Brain pericyte (primary cell): ENCODE measurements at regions not wholly inside any gene's neighbourhood (a gene's known extent, or its start where the extent isn't known, plus 50 kb on each side); places are given as distances from the start of the nearest gene placed in this dataset.
A peak's percentile ranks its signal among the peaks of the same experiment; 100 is the strongest.
"Not testable (repeated sequence)": the region's sequence is repeated elsewhere in the genome, so short reads cannot be mapped to it uniquely, and the experiment has no call there.

Experiments
- DNase-seq: peaks from one replicate; pipeline ENCODE4 v3.0.0-alpha.2; 2012; ENCODE audit warnings: low read depth, low spot score

- no peak for DNase-seq
Measured at GRCh38 chr1:102661481-102661880, 446.8 kb downstream of the COL11A1 start.

- DNase-seq, result not testable (repeated sequence)
Measured at GRCh38 chr1:102659876-102660483, 448.3 kb downstream of the COL11A1 start.

GRCh38 chr1:102655034-102655433 is 453.3 kb downstream of the COL11A1 start:
- DNase-seq, result no peak

- no peak for DNase-seq
Measured at GRCh38 chr1:102640872-102641271, 467.4 kb downstream of the COL11A1 start.

- no peak for DNase-seq
Measured at GRCh38 chr1:102640312-102640711, 468.0 kb downstream of the COL11A1 start.

- no peak for DNase-seq
Measured at GRCh38 chr1:102631691-102632090, 476.6 kb downstream of the COL11A1 start.

GRCh38 chr1:102630041-102630440 is 478.3 kb downstream of the COL11A1 start:
- DNase-seq, result no peak

GRCh38 chr1:102628109-102628613 is 480.2 kb downstream of the COL11A1 start:
- DNase-seq, result peak; percentile 3

- no peak for DNase-seq
Measured at GRCh38 chr1:102627145-102627544, 481.2 kb downstream of the COL11A1 start.

- no peak for DNase-seq
Measured at GRCh38 chr1:102615896-102616295, 492.4 kb downstream of the COL11A1 start.

- no peak for DNase-seq
Measured at GRCh38 chr1:102595106-102595505, 513.2 kb downstream of the COL11A1 start.

GRCh38 chr1:102593276-102593675 is 515.0 kb downstream of the COL11A1 start:
- DNase-seq, result no peak

- DNase-seq, result no peak
Measured at GRCh38 chr1:102588536-102588935, 519.8 kb downstream of the COL11A1 start.

GRCh38 chr1:102586022-102586421 is 522.3 kb downstream of the COL11A1 start:
- DNase-seq, result no peak

GRCh38 chr1:102580806-102581205 is 527.5 kb downstream of the COL11A1 start:
- DNase-seq, result no peak

GRCh38 chr1:102578804-102579203 is 529.5 kb downstream of the COL11A1 start:
- no peak for DNase-seq

GRCh38 chr1:102572637-102573036 is 535.7 kb downstream of the COL11A1 start:
- DNase-seq, result no peak

- DNase-seq, result no peak
Measured at GRCh38 chr1:102566182-102566581, 542.1 kb downstream of the COL11A1 start.

GRCh38 chr1:102562380-102562779 is 545.9 kb downstream of the COL11A1 start:
- no peak for DNase-seq

- DNase-seq, result no peak
Measured at GRCh38 chr1:102550729-102551384, 554.1 kb upstream of the OLFM3 start.

GRCh38 chr1:102546251-102546650 is 549.5 kb upstream of the OLFM3 start:
- DNase-seq, result no peak

- no peak for DNase-seq
Measured at GRCh38 chr1:102535829-102536505, 539.2 kb upstream of the OLFM3 start.

GRCh38 chr1:102531036-102531435 is 534.3 kb upstream of the OLFM3 start:
- no peak for DNase-seq
